ENCODE measurements at regions not wholly inside any gene's neighbourhood (a gene's known extent, or its start where the extent isn't known, plus 50 kb on each side); places are given as distances from the start of the nearest gene placed in this dataset.
"Not testable (repeated sequence)": the region's sequence is repeated elsewhere in the genome, so short reads cannot be mapped to it uniquely, and the experiment has no call there.

DNA sequence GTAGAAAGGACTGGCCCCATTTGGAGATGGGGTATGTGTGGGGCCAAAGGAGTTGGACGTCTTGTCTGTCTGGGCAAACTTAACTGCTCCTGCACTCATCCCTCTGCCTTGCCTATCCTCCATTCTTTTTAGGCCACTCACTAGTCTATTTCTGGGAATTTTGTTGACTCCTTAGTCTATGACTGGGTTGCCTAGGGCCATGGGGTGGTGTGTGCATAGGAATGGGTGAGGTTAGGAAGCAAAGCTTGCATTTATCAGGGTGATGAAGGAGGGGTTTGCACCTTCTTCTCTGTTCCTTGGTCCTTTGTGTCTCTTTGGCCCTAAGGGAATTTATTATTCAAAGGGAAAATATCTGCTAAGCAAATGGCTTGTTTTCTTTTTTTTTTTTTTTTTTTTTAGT is 80.9 kb upstream of the OR9Q1 start:
- H3K9me3 ChIP-seq (ENCODE audit: low read depth): no peaks in the 10 kb centered on the region
- DNase-seq (ENCODE audit: low spot score): no peak
- no peak overlapping the region for H3K4me2 ChIP-seq
- H3K9me2 ChIP-seq (replicated peaks; ENCODE audit: insufficient read depth): no peaks in the 10 kb centered on the region
- no peaks in the 10 kb centered on the region for H4K20me1 ChIP-seq (ENCODE audit: insufficient read depth, poor library complexity, severe bottlenecking)
- no peaks in the 10 kb centered on the region for H3K27me3 ChIP-seq
- WGBS (ENCODE audit: low lambda C conversion rate, missing lambda C conversion rate): 75% methylated on average over 1 of the region's 1 CpG
- no peaks in the 10 kb centered on the region for H3K36me3 ChIP-seq (replicated peaks; ENCODE audit: insufficient read depth, low read depth)
- H3K4me1 ChIP-seq (ENCODE audit: insufficient read depth): peaks cover 3% of the 10 kb centered on the region
- TF ChIP-seq EZH2 (IDR thresholded peaks at IDR 0.05; ENCODE audit: borderline replicate concordance) (no peak), EZH2phosphoT487 (IDR thresholded peaks at IDR 0.05; ENCODE audit: low read depth, severe bottlenecking, unreplicated experiment) (no peak)
- TF ChIP-seq, protein P1, sequence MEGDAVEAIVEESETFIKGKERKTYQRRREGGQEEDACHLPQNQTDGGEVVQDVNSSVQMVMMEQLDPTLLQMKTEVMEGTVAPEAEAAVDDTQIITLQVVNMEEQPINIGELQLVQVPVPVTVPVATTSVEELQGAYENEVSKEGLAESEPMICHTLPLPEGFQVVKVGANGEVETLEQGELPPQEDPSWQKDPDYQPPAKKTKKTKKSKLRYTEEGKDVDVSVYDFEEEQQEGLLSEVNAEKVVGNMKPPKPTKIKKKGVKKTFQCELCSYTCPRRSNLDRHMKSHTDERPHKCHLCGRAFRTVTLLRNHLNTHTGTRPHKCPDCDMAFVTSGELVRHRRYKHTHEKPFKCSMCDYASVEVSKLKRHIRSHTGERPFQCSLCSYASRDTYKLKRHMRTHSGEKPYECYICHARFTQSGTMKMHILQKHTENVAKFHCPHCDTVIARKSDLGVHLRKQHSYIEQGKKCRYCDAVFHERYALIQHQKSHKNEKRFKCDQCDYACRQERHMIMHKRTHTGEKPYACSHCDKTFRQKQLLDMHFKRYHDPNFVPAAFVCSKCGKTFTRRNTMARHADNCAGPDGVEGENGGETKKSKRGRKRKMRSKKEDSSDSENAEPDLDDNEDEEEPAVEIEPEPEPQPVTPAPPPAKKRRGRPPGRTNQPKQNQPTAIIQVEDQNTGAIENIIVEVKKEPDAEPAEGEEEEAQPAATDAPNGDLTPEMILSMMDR (IDR thresholded peaks at IDR 0.05; ENCODE audit: poor library complexity): no peak
- no peak overlapping the region for H2AFZ ChIP-seq
- no peaks in the 10 kb centered on the region for H3K79me2 ChIP-seq
- no peak overlapping the region for H3K4me3 ChIP-seq
- H3K27ac ChIP-seq: no peak overlapping the region

DNA sequence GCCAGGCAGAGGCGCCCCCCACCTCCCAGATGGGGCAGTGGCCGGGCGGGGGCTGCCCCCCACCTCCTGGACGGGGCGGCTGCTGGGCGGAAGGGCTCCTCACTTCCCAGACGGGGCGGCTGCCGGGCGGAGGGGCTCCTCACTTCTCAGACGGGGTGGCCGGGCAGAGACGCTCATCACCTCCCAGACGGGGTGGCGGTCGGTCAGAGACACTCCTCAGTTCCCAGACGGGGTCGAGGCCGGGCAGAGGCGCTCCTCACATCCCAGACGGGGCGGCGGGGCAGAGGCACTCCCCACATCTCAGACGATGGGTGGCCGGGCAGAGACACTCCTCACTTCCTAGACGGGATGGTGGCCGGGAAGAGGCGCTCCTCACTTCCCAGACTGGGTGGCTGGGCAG is 79.9 kb upstream of the OR9Q1 start:
- H3K9me3 ChIP-seq (ENCODE audit: low read depth); H3K27me3 ChIP-seq; H3K27ac ChIP-seq; H3K4me2 ChIP-seq; H3K36me3 ChIP-seq (replicated peaks; ENCODE audit: insufficient read depth, low read depth); H3K9me2 ChIP-seq (replicated peaks; ENCODE audit: insufficient read depth); DNase-seq (ENCODE audit: low spot score); H3K4me3 ChIP-seq; H3K4me1 ChIP-seq (ENCODE audit: insufficient read depth); H2AFZ ChIP-seq; H3K79me2 ChIP-seq; H4K20me1 ChIP-seq (ENCODE audit: insufficient read depth, poor library complexity, severe bottlenecking): not testable (repeated sequence)
- 93% methylated on average over 13 of the region's 28 CpGs for WGBS (ENCODE audit: low lambda C conversion rate, missing lambda C conversion rate)

DNA sequence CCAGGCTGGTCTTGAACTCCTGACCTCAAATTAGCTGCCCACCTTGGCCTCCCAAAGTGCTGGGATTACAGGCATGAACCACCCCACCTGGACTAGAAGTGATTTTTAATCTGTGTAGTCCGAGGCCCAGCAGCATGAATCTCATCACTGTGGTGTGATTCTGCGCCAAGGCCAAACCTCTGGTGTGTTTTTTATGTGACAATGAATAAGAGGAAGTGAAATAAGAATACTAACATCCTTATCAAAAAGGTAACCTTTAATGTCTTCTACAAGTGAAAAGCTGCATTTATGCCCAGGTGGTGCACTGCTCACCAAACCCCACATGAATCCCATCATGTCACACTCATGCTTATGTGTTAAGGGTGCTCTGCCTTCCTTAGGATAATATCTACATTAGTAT is 77.1 kb upstream of the OR9Q1 start:
- TF ChIP-seq, protein P1 (IDR thresholded peaks at IDR 0.05; ENCODE audit: poor library complexity): no peak
- TF ChIP-seq EZH2phosphoT487 (IDR thresholded peaks at IDR 0.05; ENCODE audit: low read depth, severe bottlenecking, unreplicated experiment) (no peak), EZH2 (IDR thresholded peaks at IDR 0.05; ENCODE audit: borderline replicate concordance) (no peak)
- Histone ChIP-seq H3K4me2 (no peak overlapping the region), H3K9me3 (ENCODE audit: low read depth) (no peaks in the 10 kb centered on the region), H3K4me1 (ENCODE audit: insufficient read depth) (no peaks in the 10 kb centered on the region), H3K27ac (no peak overlapping the region), H3K27me3 (no peaks in the 10 kb centered on the region), H3K79me2 (no peaks in the 10 kb centered on the region), H3K9me2 (replicated peaks; ENCODE audit: insufficient read depth) (no peaks in the 10 kb centered on the region), H3K4me3 (no peak overlapping the region), H2AFZ (no peak overlapping the region), H3K36me3 (replicated peaks; ENCODE audit: insufficient read depth, low read depth) (no peaks in the 10 kb centered on the region), H4K20me1 (ENCODE audit: insufficient read depth, poor library complexity, severe bottlenecking) (no peaks in the 10 kb centered on the region)
- WGBS (ENCODE audit: low lambda C conversion rate, missing lambda C conversion rate): 92% methylated on average over 2 of the region's 2 CpGs
- DNase-seq (ENCODE audit: low spot score): no peak

DNA sequence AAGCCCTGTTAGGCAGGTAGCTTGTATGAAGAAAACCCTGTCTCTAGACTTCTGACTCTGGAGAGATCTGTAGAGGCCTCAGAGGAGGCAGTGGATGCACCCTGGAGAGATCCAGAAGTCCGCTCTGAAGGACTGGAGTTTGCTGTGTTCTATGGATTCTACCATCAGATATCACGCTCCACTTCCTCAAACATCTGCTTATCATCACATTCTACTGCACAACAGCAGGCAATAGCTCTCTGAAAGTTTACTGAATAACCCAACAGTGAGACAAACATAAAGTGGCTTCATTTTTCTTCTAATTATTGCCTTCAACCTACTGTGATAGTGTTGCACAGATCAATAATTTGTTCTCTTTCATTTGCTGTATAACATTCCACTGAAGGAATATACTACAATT is 59.0 kb upstream of the OR9Q1 start:
- H3K27ac ChIP-seq: no peak overlapping the region
- no peaks in the 10 kb centered on the region for H3K79me2 ChIP-seq
- H3K36me3 ChIP-seq (replicated peaks; ENCODE audit: insufficient read depth, low read depth): no peaks in the 10 kb centered on the region
- no peaks in the 10 kb centered on the region for H3K9me3 ChIP-seq (ENCODE audit: low read depth)
- H3K9me2 ChIP-seq (replicated peaks; ENCODE audit: insufficient read depth): no peaks in the 10 kb centered on the region
- DNase-seq (ENCODE audit: low spot score): no peak
- H3K27me3 ChIP-seq: no peaks in the 10 kb centered on the region
- TF ChIP-seq EZH2phosphoT487 (IDR thresholded peaks at IDR 0.05; ENCODE audit: low read depth, severe bottlenecking, unreplicated experiment) (no peak), EZH2 (IDR thresholded peaks at IDR 0.05; ENCODE audit: borderline replicate concordance) (no peak)
- TF ChIP-seq, protein P1 (IDR thresholded peaks at IDR 0.05; ENCODE audit: poor library complexity): no peak
- no peak overlapping the region for H3K4me2 ChIP-seq
- 79% methylated on average over 2 of the region's 2 CpGs for WGBS (ENCODE audit: low lambda C conversion rate, missing lambda C conversion rate)
- H2AFZ ChIP-seq: no peak overlapping the region
- no peaks in the 10 kb centered on the region for H3K4me1 ChIP-seq (ENCODE audit: insufficient read depth)
- no peak overlapping the region for H3K4me3 ChIP-seq
- no peaks in the 10 kb centered on the region for H4K20me1 ChIP-seq (ENCODE audit: insufficient read depth, poor library complexity, severe bottlenecking)
